ENCODE measurements at regions not wholly inside any gene's neighbourhood (a gene's known extent, or its start where the extent isn't known, plus 50 kb on each side); places are given as distances from the start of the nearest gene placed in this dataset.

DNA sequence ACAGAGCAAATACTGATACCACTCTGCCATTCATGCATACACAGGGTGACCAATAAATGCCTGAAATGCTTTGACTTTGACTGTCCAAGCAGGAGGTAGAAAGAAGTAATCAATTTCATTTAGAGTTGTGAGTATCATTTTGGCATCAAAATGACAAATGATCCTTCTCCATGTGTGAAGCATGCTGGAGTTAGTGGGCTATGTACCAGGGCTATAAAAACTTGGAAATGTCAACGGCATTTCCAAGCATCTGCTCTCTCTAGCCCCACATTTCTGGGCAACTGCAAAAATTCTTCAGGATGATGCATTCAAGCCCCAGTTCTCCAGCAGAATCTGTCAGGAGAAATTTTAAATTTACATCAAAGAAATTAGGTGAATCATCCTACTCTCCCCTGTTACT is 208.4 kb upstream of the PTBP2 start:
- Histone ChIP-seq H4K20me1 (replicated peaks; ENCODE audit: control insufficient read depth, extremely low read depth, insufficient read depth, low read length) (no peaks in the 10 kb centered on the region), H3K9me1 (replicated peaks; ENCODE audit: control insufficient read depth, extremely low read depth, insufficient read depth, low read length) (no peaks in the 10 kb centered on the region), H3K27me3 (ENCODE audit: control insufficient read depth in 2 of 2, insufficient read depth in 2 of 2, low read length in 2 of 2) (peaks cover 0 to 2% of the 10 kb centered on the region in 2 experiments), H2AFZ (ENCODE audit: low read depth, low read length) (no peak overlapping the region), H3K9me3 (replicated peaks; ENCODE audit: control insufficient read depth, insufficient read depth, low read length) (no peaks in the 10 kb centered on the region), H3K4me1 (ENCODE audit: control insufficient read depth, extremely low read depth, insufficient read depth, low read length) (no peaks in the 10 kb centered on the region), H3K36me3 (ENCODE audit: control insufficient read depth in 2 of 2, extremely low read depth in 1 of 2, insufficient read depth in 2 of 2, low read length in 2 of 2) (no peaks in the 10 kb centered on the region), H3K9ac (replicated peaks; ENCODE audit: extremely low read depth, insufficient read depth, low read length) (no peak overlapping the region), H3K27ac (ENCODE audit: insufficient read depth, low read depth, low read length) (no peak overlapping the region), H3K4me3 (replicated peaks in 1 of 3; ENCODE audit: insufficient read depth in 1 of 3, low read depth in 1 of 3, low read length in 3 of 3) (no peak overlapping the region), H3K79me2 (ENCODE audit: control insufficient read depth, insufficient read depth, low read length) (no peaks in the 10 kb centered on the region), H3K4me2 (ENCODE audit: insufficient read depth, low read length) (no peak overlapping the region)
- FAIRE-seq = no peak
- intact Hi-C loops (cut with micrococcal nuclease) (no loop called here), dilution Hi-C loops (cut with MboI; ENCODE audit: extremely low pct_ligation_motif_present, low sequenced_read_pairs) (no loop called here)
- POLR2A ChIA-PET = no interaction called here
- no peak for DNase-seq (ENCODE audit: low read depth, low spot score)
- no peak for TF ChIP-seq JUN (IDR thresholded peaks at IDR 0.05; ENCODE audit: borderline replicate concordance, insufficient read depth, insufficient read length, low read depth)
- TF ChIP-seq POLR2AphosphoS5 (IDR thresholded peaks at IDR 0.05; ENCODE audit: insufficient read depth, low read depth, low read length) = no peak
- no peak for TF ChIP-seq EZH2 (IDR thresholded peaks at IDR 0.05; ENCODE audit: borderline replicate concordance, low read depth, low read length, severe bottlenecking)
- TF ChIP-seq, protein P1, sequence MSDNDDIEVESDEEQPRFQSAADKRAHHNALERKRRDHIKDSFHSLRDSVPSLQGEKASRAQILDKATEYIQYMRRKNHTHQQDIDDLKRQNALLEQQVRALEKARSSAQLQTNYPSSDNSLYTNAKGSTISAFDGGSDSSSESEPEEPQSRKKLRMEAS (IDR thresholded peaks at IDR 0.05; ENCODE audit: insufficient read depth, insufficient read length) = no peak
- TF ChIP-seq FOS (IDR thresholded peaks at IDR 0.05; ENCODE audit: borderline replicate concordance, insufficient read depth, low read length) = no peak
- TF ChIP-seq CTCF (IDR thresholded peaks at IDR 0.05; ENCODE audit: extremely low read depth in 1 of 2, insufficient read depth in 1 of 2, low read depth in 1 of 2, low read length in 2 of 2) = no peak
- TF ChIP-seq POLR2A (IDR thresholded peaks at IDR 0.05; ENCODE audit: low read depth, low read length) = no peak
- no peak for TF ChIP-seq MYC (IDR thresholded peaks at IDR 0.05; ENCODE audit: low read depth, low read length)
- TF ChIP-seq GATA2 (IDR thresholded peaks at IDR 0.05; ENCODE audit: insufficient read depth, insufficient read length, low read depth, low read length) = no peak
- BruUV-seq (replicated peaks) = no TSS peak
- CTCF ChIA-PET = no interaction called here

Measured in endothelial cell of umbilical vein (primary cell).